Ureter (tissue), 1 donor: ENCODE measurements at regions not wholly inside any gene's neighbourhood (a gene's known extent, or its start where the extent isn't known, plus 50 kb on each side); places are given as distances from the start of the nearest gene placed in this dataset.

Experiments
- DNase-seq: peaks from one replicate; pipeline ENCODE4 v3.0.0-alpha.2; 2020; ENCODE audit warnings: low spot score
- donor health status: DM: yes; HTN: yes; CAD: no.

GRCh38 chr18:25962919-25963318 is 127.5 kb downstream of the SS18 start:
- DNase-seq, result no peak

GRCh38 chr18:25962176-25962575 is 128.2 kb downstream of the SS18 start:
- no peak for DNase-seq

GRCh38 chr18:25957017-25957416 is 133.4 kb downstream of the SS18 start:
- no peak for DNase-seq

GRCh38 chr18:25953111-25953510 is 137.3 kb downstream of the SS18 start:
- no peak for DNase-seq

- no peak for DNase-seq
Measured at GRCh38 chr18:25950321-25950720, 140.1 kb downstream of the SS18 start.

- DNase-seq, result no peak
Measured at GRCh38 chr18:25946540-25946939, 143.9 kb downstream of the SS18 start.

GRCh38 chr18:25935356-25935755 is 155.1 kb downstream of the SS18 start:
- no peak for DNase-seq

- DNase-seq, result no peak
Measured at GRCh38 chr18:25931126-25931525, 159.3 kb downstream of the SS18 start.

GRCh38 chr18:25929787-25930186 is 160.6 kb downstream of the SS18 start:
- no peak for DNase-seq

- no peak for DNase-seq
Measured at GRCh38 chr18:25927830-25928229, 162.6 kb downstream of the SS18 start.

- DNase-seq, result no peak
Measured at GRCh38 chr18:25923193-25923592, 167.2 kb downstream of the SS18 start.

- no peak for DNase-seq
Measured at GRCh38 chr18:25921677-25922421, 168.6 kb downstream of the SS18 start.

- no peak for DNase-seq
Measured at GRCh38 chr18:25915907-25916306, 174.5 kb downstream of the SS18 start.

GRCh38 chr18:25898965-25899364 is 191.4 kb downstream of the SS18 start:
- DNase-seq, result no peak

- no peak for DNase-seq
Measured at GRCh38 chr18:25896956-25897355, 193.5 kb downstream of the SS18 start.

- no peak for DNase-seq
Measured at GRCh38 chr18:25896178-25896780, 194.1 kb downstream of the SS18 start.

- no peak for DNase-seq
Measured at GRCh38 chr18:25895518-25895917, 194.9 kb downstream of the SS18 start.

GRCh38 chr18:25886283-25886682 is 204.1 kb downstream of the SS18 start:
- no peak for DNase-seq

- no peak for DNase-seq
Measured at GRCh38 chr18:25883091-25883490, 207.3 kb downstream of the SS18 start.

- no peak for DNase-seq
Measured at GRCh38 chr18:25881149-25881548, 209.3 kb downstream of the SS18 start.

GRCh38 chr18:25880441-25880840 is 210.0 kb downstream of the SS18 start:
- DNase-seq, result no peak

- no peak for DNase-seq
Measured at GRCh38 chr18:25876330-25876948, 214.0 kb downstream of the SS18 start.

- DNase-seq, result no peak
Measured at GRCh38 chr18:25875551-25876240, 214.7 kb downstream of the SS18 start.
